ENCODE measurements at regions not wholly inside any gene's neighbourhood (a gene's known extent, or its start where the extent isn't known, plus 50 kb on each side); places are given as distances from the start of the nearest gene placed in this dataset.
A peak's percentile ranks its signal among the peaks of the same experiment; 100 is the strongest.

DNA sequence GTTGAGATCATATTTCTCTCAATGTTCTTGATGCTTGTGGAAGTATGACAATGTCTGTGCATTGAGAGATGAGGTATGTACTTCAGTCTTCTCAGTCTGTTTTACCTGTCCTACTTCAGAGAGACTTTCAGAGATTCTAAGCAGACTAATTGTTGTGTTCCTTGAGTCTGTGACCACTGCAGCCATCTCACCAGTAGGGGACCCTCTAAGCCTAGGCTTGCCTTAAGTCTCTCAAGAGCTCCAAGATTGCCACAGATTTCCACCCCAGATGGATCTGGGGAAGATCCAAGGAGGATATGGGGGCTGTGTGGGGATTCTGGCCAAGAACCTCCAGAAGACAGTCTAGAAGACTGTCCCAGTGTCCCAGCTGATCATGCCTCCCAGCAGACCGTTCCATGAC lies 179.9 kb upstream of the PLET1 start:
- DNase-seq (ENCODE audit: low spot score), result no peak
- Histone ChIP-seq H3K9me3 (peaks cover 0 to 37% of the 10 kb centered on the region in 2 donors), H3K4me3 (no peak overlapping the region), H3K36me3 (no peaks in the 10 kb centered on the region), H3K27me3 (no peaks in the 10 kb centered on the region), H3K4me1 (no peaks in the 10 kb centered on the region), H3K27ac (no peak overlapping the region)
- TF ChIP-seq, protein P1, sequence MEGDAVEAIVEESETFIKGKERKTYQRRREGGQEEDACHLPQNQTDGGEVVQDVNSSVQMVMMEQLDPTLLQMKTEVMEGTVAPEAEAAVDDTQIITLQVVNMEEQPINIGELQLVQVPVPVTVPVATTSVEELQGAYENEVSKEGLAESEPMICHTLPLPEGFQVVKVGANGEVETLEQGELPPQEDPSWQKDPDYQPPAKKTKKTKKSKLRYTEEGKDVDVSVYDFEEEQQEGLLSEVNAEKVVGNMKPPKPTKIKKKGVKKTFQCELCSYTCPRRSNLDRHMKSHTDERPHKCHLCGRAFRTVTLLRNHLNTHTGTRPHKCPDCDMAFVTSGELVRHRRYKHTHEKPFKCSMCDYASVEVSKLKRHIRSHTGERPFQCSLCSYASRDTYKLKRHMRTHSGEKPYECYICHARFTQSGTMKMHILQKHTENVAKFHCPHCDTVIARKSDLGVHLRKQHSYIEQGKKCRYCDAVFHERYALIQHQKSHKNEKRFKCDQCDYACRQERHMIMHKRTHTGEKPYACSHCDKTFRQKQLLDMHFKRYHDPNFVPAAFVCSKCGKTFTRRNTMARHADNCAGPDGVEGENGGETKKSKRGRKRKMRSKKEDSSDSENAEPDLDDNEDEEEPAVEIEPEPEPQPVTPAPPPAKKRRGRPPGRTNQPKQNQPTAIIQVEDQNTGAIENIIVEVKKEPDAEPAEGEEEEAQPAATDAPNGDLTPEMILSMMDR (IDR thresholded peaks at IDR 0.05), result no peak

DNA sequence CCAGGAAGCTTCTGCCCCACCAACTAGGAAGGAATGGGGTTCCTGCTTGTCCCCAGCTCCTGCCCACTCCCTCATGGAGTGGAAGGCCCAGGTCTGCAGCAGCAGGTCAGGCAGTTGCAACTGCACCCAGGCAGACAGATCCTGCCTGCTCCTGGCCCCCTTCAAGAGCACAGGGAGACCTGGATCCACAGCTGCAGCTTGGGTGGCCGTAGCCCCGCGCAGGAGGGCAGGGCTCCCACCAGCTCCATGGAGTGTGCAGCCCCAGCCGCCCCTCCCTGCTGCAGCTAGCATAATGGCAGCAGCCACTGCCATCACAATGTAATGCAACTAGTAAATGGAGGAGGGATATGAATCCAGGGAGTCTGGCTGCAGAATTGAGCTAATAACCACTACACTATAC lies 187.5 kb upstream of the PLET1 start:
- TF ChIP-seq, protein P1 (IDR thresholded peaks at IDR 0.05), result no peak
- H3K36me3 ChIP-seq, result no peaks in the 10 kb centered on the region
- DNase-seq (ENCODE audit: low spot score), result no peak
- H3K4me1 ChIP-seq, result no peaks in the 10 kb centered on the region
- no peak overlapping the region for H3K27ac ChIP-seq
- no peaks in the 10 kb centered on the region for H3K27me3 ChIP-seq
- peaks cover 0 to 17% of the 10 kb centered on the region in 2 donors for H3K9me3 ChIP-seq
- no peak overlapping the region for H3K4me3 ChIP-seq

DNA sequence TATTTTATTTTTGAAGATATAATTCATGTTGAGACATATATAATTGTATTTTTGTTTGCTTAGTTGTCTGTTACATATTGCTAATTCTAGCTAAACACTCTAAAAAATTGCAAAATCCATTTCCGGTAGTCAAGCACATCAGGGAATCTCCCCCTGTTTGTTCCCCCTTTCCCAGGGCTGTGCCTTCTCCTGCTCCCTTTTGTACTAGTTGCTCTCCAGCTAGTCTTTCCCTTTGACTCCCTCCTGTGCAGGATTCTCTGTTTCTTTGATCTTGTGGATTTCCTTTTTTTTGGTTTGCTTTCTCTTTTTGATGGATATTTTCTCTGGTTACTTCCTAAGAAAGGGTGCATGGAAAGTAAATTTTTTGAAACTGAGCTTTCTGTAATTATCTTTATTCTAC lies 188.1 kb upstream of the PLET1 start:
- Histone ChIP-seq H3K4me1 (no peaks in the 10 kb centered on the region), H3K27me3 (no peaks in the 10 kb centered on the region), H3K27ac (no peak overlapping the region), H3K9me3 (peaks cover 0 to 17% of the 10 kb centered on the region in 2 donors), H3K4me3 (no peak overlapping the region), H3K36me3 (no peaks in the 10 kb centered on the region)
- no peak for DNase-seq (ENCODE audit: low spot score)
- TF ChIP-seq, protein P1 (IDR thresholded peaks at IDR 0.05), result no peak

DNA sequence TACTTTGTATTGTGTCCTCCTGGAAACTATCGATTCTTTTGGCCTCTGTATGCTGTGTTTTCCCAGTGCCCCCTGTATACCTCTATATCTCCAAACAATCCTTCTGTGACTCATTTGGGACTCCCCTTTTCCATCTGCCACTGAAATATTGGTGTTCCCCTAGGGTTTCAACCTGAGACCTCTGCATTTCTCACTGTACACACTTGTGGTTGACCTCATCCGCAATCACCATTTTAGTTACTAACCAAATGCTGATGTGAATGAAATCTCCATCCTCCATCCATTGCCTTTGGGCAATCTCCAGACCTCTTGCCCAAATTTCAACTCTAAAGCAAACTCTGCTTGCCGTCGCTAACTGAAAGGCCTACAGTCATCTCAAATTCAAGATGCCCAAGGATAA lies 190.6 kb upstream of the PLET1 start:
- DNase-seq (ENCODE audit: low spot score), result no peak
- Histone ChIP-seq H3K27ac (no peak overlapping the region), H3K9me3 (no peaks in the 10 kb centered on the region), H3K4me3 (no peak overlapping the region), H3K4me1 (no peaks in the 10 kb centered on the region), H3K36me3 (no peaks in the 10 kb centered on the region), H3K27me3 (no peaks in the 10 kb centered on the region)
- TF ChIP-seq, protein P1 (IDR thresholded peaks at IDR 0.05), result no peak

DNA sequence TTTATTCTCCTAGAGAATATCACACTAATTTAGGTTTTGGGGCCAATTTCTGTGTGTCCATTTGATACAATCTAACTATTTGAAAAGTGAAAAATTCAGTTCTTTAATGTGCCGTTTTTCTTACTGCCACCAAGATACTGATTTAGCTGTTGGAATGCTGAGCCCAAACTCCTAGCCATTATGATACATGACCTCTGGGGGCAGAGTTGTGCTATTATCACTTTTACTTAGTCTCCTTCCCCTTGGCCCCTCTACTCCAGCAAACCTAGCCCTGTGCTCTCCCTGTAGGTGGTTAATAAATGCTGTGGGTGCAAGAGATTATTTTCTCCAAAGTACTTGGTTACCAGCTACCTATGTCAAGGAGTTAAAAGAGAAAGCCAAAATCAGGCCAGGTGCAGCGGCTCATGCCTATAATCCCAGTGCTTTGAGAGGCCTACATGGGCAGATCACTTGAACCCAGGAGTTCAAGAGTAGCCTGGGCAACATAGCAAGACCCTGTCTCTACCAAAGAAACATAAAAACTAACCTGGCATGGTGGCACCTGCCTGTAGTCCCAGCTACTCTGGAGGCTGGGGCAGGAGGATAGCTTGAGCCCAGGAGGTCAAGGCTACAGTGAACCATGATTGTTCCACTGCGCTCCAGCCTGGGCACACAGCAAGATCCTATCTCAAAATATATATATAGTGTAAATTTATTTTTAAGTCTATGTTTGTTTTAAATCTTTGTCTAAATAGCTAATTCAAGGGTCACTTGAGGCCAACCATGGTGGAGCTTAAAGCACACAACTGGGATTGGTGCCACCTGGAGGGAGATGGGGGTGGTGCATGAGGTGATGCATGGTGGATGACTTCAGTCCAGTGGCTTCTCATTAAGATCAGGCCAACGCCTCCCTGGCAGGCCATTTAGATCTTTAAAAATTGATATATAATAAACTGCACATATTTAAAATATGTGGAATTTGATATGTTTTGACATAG lies 193.2 kb upstream of the PLET1 start:
- H3K4me3 ChIP-seq, result no peak overlapping the region
- H3K4me1 ChIP-seq, result no peaks in the 10 kb centered on the region
- TF ChIP-seq, protein P1 (IDR thresholded peaks at IDR 0.05), result peak; percentile 51 to 53
- no peaks in the 10 kb centered on the region for H3K27me3 ChIP-seq
- H3K36me3 ChIP-seq, result no peaks in the 10 kb centered on the region
- no peak overlapping the region for H3K27ac ChIP-seq
- no peak for DNase-seq (ENCODE audit: low spot score)
- no peaks in the 10 kb centered on the region for H3K9me3 ChIP-seq
